ENCODE measurements at regions not wholly inside any gene's neighbourhood (a gene's known extent, or its start where the extent isn't known, plus 50 kb on each side); places are given as distances from the start of the nearest gene placed in this dataset.
A peak's percentile ranks its signal among the peaks of the same experiment; 100 is the strongest.

- H3K4me1 Mint-ChIP-seq, result peaks cover 11% of the 10 kb centered on the region
- no peak overlapping the region for H3K27ac Mint-ChIP-seq
- no peak for TF ChIP-seq CTCF (IDR thresholded peaks at IDR 0.05; ENCODE audit: unreplicated experiment in 3 of 3)
- H3K36me3 Mint-ChIP-seq (ENCODE audit: low read depth), result no peaks in the 10 kb centered on the region
- no peaks in the 10 kb centered on the region for H3K27me3 Mint-ChIP-seq (ENCODE audit: low read depth)
- no peaks in the 10 kb centered on the region for H3K9me3 Mint-ChIP-seq
- H3K4me3 Mint-ChIP-seq, result no peak overlapping the region
Observed at GRCh38 chr6:138677538-138677937, 96.0 kb upstream of the CCDC28A start.

- Mint-ChIP-seq H3K4me1 (peaks cover 9% of the 10 kb centered on the region), H3K4me3 (no peak overlapping the region), H3K27ac (no peak overlapping the region), H3K9me3 (no peaks in the 10 kb centered on the region), H3K27me3 (ENCODE audit: low read depth) (no peaks in the 10 kb centered on the region), H3K36me3 (ENCODE audit: low read depth) (no peaks in the 10 kb centered on the region)
- no peak for TF ChIP-seq CTCF (IDR thresholded peaks at IDR 0.05; ENCODE audit: unreplicated experiment in 3 of 3)
Observed at GRCh38 chr6:138678168-138678567, 95.4 kb upstream of the CCDC28A start.

- no peak overlapping the region for H3K27ac Mint-ChIP-seq
- no peak for TF ChIP-seq CTCF (IDR thresholded peaks at IDR 0.05; ENCODE audit: unreplicated experiment in 3 of 3)
Observed at GRCh38 chr6:138680085-138680484, 93.5 kb upstream of the CCDC28A start.

DNA sequence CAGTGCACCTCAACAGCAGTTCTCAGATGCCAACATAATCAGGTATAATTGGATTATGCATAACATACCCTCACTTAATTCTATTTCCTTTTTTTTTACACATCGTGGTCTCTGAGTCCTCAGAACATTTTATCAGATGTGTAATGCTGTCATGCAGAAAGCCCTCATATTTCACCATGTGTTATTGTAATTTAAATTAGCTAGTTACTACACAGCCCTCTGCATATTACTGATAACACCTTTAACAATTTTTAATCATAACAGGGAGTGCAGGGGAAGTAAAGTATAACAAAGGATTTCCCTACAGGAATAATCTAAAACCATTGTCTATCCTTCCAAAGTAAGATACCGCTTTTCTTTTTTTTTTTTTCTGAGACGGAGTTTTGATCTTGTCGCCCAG, 91.9 kb upstream of the CCDC28A start:
- Mint-ChIP-seq H3K36me3 (ENCODE audit: low read depth) (no peaks in the 10 kb centered on the region), H3K4me1 (peaks cover 6% of the 10 kb centered on the region), H3K4me3 (no peak overlapping the region), H3K27ac (no peak overlapping the region), H3K27me3 (ENCODE audit: low read depth) (no peaks in the 10 kb centered on the region), H3K9me3 (no peaks in the 10 kb centered on the region)
- TF ChIP-seq CTCF (IDR thresholded peaks at IDR 0.05; ENCODE audit: unreplicated experiment in 3 of 3), result no peak

More at GRCh38 chr6:138680085-138680484, 93.5 kb upstream of the CCDC28A start:
- H3K9me3 Mint-ChIP-seq, result no peaks in the 10 kb centered on the region
- peaks cover 6% of the 10 kb centered on the region for H3K4me1 Mint-ChIP-seq
- no peak overlapping the region for H3K4me3 Mint-ChIP-seq
- H3K36me3 Mint-ChIP-seq (ENCODE audit: low read depth), result no peaks in the 10 kb centered on the region
- H3K27me3 Mint-ChIP-seq (ENCODE audit: low read depth), result no peaks in the 10 kb centered on the region

DNA sequence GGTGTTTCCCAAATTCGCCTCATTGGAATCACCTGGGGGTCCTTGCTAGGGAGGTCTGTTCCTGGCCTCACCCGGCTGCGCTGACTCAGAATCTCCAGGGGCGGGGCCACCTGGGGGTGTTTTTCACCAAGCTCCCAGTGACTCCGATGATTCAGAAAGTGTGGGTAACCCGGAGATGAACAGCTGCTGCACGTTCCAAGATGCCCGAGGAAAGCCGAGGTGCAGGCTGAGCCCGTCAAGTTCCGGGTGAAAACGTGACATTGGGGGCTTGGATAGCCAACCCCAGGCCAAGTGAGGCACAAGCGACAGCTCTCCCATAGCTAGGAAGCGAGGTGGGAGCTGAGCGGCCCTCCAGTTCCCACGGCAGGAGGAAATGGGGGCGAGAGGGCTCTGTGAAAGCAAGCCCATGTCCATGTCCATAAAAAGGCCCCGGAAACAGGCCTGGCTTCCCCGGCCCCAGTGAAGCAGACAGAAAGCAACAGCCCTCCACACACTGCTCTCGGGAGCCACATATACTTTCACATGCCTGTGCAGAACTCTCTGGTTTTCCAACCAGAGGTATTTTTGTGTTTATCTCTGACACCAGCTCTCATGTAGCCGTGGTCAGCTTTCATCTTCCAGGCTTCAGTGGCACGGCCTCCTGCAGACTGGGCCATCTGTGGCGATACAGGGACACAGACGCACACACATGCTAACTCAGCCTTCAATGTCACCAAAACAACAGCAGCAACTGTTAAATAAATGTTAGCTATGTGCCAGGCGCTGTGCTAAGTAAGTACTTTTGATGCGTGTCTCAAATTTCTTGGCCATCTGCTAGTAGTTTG, 90.7 kb upstream of the CCDC28A start:
- TF ChIP-seq CTCF (IDR thresholded peaks at IDR 0.05; ENCODE audit: unreplicated experiment in 3 of 3), result no peak
- H3K9me3 Mint-ChIP-seq, result no peaks in the 10 kb centered on the region

DNA sequence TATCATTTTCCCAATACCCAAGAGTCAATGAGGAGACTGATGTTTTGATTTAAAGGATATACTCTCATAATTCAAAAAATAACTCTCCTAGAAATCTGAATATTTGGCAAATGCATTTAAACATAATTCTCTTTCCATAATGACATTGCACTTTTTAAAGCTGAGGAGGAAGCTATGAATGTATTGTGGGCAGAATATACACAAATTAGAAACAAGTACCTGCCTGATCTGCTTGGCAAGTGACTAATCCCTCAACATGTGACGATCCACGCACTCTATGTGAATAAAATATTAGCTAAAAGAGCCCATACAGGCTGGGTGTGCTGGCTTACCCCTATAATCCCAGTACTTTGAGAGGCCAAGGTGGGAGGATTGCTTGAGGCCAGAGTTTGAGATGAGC, 88.3 kb upstream of the CCDC28A start:
- peaks cover 6% of the 10 kb centered on the region for H3K4me1 Mint-ChIP-seq
- TF ChIP-seq CTCF (IDR thresholded peaks at IDR 0.05; ENCODE audit: unreplicated experiment in 3 of 3), result no peak

More for the DNA sequence above, 90.7 kb upstream of the CCDC28A start:
- Mint-ChIP-seq H3K27ac (peak overlapping the region in 2 of 3 experiments; percentile 31 to 63), H3K4me3 (no peak overlapping the region), H3K4me1 (peaks cover 6% of the 10 kb centered on the region), H3K27me3 (ENCODE audit: low read depth) (no peaks in the 10 kb centered on the region), H3K36me3 (ENCODE audit: low read depth) (no peaks in the 10 kb centered on the region)

More for the DNA sequence above, 88.3 kb upstream of the CCDC28A start:
- Mint-ChIP-seq H3K27me3 (ENCODE audit: low read depth) (peaks cover 4% of the 10 kb centered on the region), H3K27ac (no peak overlapping the region), H3K9me3 (no peaks in the 10 kb centered on the region), H3K4me3 (no peak overlapping the region), H3K36me3 (ENCODE audit: low read depth) (no peaks in the 10 kb centered on the region)

All from nephron (organoid).